Hepatocyte (in vitro differentiated cells): ENCODE measurements at regions not wholly inside any gene's neighbourhood (a gene's known extent, or its start where the extent isn't known, plus 50 kb on each side); places are given as distances from the start of the nearest gene placed in this dataset.

Experiments used
- EZH2 ChIP-seq: fragments of 200-600 bp; sonication (generic); IDR thresholded peaks from 2 replicates; pipeline ENCODE4 v1.6.1; 2016; ENCODE audit warnings: antibody characterized with exemption, mild to moderate bottlenecking, borderline replicate concordance
- TF ChIP-seq, protein P1 (sequence below): fragments of 200-600 bp; sonication (generic); IDR thresholded peaks from 2 replicates; pipeline ENCODE4 v1.5.1; 2016; ENCODE audit warnings: antibody characterized with exemption, mild to moderate bottlenecking; ENCODE audit not compliant: poor library complexity

DNA sequence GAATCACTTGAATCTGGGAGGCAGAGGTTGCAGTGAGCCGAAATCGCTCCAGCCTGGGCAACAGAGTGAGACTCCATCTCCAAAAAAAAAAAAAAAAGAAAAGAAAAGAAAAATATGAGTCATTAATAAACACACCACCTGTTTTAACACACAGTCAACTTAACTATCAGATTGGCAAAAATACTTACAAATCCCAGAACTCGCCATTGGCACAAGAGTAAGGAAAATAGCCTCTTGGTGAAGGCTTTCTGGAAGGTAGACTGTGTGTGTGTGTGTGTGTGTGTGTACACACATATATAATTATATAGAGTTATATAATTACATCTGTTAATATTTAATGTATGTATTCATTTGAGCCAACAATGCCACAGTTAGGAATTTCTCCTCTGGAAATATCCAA is 63.7 kb upstream of the UXS1 start:
- no peak for TF ChIP-seq EZH2
- TF ChIP-seq, protein P1, sequence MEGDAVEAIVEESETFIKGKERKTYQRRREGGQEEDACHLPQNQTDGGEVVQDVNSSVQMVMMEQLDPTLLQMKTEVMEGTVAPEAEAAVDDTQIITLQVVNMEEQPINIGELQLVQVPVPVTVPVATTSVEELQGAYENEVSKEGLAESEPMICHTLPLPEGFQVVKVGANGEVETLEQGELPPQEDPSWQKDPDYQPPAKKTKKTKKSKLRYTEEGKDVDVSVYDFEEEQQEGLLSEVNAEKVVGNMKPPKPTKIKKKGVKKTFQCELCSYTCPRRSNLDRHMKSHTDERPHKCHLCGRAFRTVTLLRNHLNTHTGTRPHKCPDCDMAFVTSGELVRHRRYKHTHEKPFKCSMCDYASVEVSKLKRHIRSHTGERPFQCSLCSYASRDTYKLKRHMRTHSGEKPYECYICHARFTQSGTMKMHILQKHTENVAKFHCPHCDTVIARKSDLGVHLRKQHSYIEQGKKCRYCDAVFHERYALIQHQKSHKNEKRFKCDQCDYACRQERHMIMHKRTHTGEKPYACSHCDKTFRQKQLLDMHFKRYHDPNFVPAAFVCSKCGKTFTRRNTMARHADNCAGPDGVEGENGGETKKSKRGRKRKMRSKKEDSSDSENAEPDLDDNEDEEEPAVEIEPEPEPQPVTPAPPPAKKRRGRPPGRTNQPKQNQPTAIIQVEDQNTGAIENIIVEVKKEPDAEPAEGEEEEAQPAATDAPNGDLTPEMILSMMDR, result no peak
